Fibroblast of lung (primary cell): ENCODE measurements at regions not wholly inside any gene's neighbourhood (a gene's known extent, or its start where the extent isn't known, plus 50 kb on each side); places are given as distances from the start of the nearest gene placed in this dataset.

Experiments
- DNase-seq, 2 donors: peaks; one replicate each; pipeline versions ENCODE4 v3.0.0 to v3.0.0-alpha.2; 2010; ENCODE audit warnings: low read depth in 2 of 2
- H2AFZ ChIP-seq: 2 replicates; pipeline ENCODE4 v1.5.1; 2012; ENCODE audit warnings: low read length, control low read depth, inconsistent platforms
- H3K27ac ChIP-seq: 2 replicates; pipeline ENCODE4 v1.5.1; 2011; ENCODE audit warnings: low read length, control low read depth; ENCODE audit not compliant: insufficient read depth
- H3K27me3 ChIP-seq: 2 replicates; pipeline ENCODE4 v1.5.1; 2011; ENCODE audit warnings: mild to moderate bottlenecking, low read length; ENCODE audit not compliant: control insufficient read depth, insufficient read depth
- H3K36me3 ChIP-seq: 2 replicates; pipeline ENCODE4 v1.5.1; 2011; ENCODE audit warnings: low read length; ENCODE audit not compliant: control insufficient read depth, insufficient read depth
- H3K4me1 ChIP-seq: 2 replicates; pipeline ENCODE4 v1.5.1; 2011; ENCODE audit warnings: low read length; ENCODE audit not compliant: control insufficient read depth, insufficient read depth; ENCODE audit errors: extremely low read depth
- H3K4me2 ChIP-seq: 2 replicates; pipeline ENCODE4 v1.5.1; 2011; ENCODE audit warnings: low read length, control low read depth; ENCODE audit not compliant: insufficient read depth; ENCODE audit errors: extremely low read depth
- H3K4me3 ChIP-seq, 4 experiments: fragments of 200-600 bp in 1 of 4; sonication (generic) in 1 of 4; replicated peaks in 1 of 4; 2 replicates each; pipeline ENCODE4 v1.5.1; 2011 to 2016; ENCODE audit warnings: low read length in 4 of 4, low read depth in 3 of 4, mild to moderate bottlenecking in 3 of 4, control low read depth in 2 of 4, inconsistent platforms in 1 of 4, mixed read lengths in 1 of 4; ENCODE audit not compliant: insufficient read depth in 1 of 4; ENCODE audit errors: control extremely low read depth in 1 of 4
- H3K79me2 ChIP-seq: 2 replicates; pipeline ENCODE4 v1.5.1; 2012; ENCODE audit warnings: mild to moderate bottlenecking, low read length, inconsistent platforms; ENCODE audit not compliant: control insufficient read depth, insufficient read depth
- H3K9ac ChIP-seq: 2 replicates; pipeline ENCODE4 v1.5.1; 2011; ENCODE audit warnings: mild to moderate bottlenecking, low read length, control low read depth; ENCODE audit not compliant: insufficient read depth
- H3K9me3 ChIP-seq: 2 replicates; pipeline ENCODE4 v1.5.1; 2012; ENCODE audit warnings: low read depth, low read length; ENCODE audit not compliant: control insufficient read depth, insufficient read depth
- H4K20me1 ChIP-seq: 2 replicates; pipeline ENCODE4 v1.5.1; 2011; ENCODE audit warnings: low read length; ENCODE audit not compliant: control insufficient read depth, insufficient read depth; ENCODE audit errors: extremely low read depth
- CTCF ChIP-seq, 2 donors: IDR thresholded peaks in 1 of 2; conservative IDR thresholded peaks in 1 of 2; 1 replicate in 1 of 2; 2 replicates in 1 of 2; pipeline ENCODE4 v1.5.1; 2011 to 2012; ENCODE audit warnings: low read length in 2 of 2, control low read depth in 1 of 2, inconsistent platforms in 1 of 2, low read depth in 1 of 2, mild to moderate bottlenecking in 1 of 2
- EZH2 ChIP-seq: IDR thresholded peaks from 2 replicates; pipeline ENCODE4 v1.5.1; 2012; ENCODE audit warnings: low read length, control low read depth, mild to moderate bottlenecking; ENCODE audit errors: missing control alignments

GRCh38 chr5:73344835-73345234 is 103.7 kb downstream of the FOXD1 start:
- no peaks in the 10 kb centered on the region for H3K79me2 ChIP-seq
- no peak overlapping the region for H3K4me3 ChIP-seq
- H3K27ac ChIP-seq, result no peak overlapping the region
- no peaks in the 10 kb centered on the region for H3K36me3 ChIP-seq
- no peak overlapping the region for H2AFZ ChIP-seq
- H3K4me1 ChIP-seq, result no peaks in the 10 kb centered on the region
- H3K9me3 ChIP-seq, result no peaks in the 10 kb centered on the region
- no peak overlapping the region for H3K9ac ChIP-seq
- no peak overlapping the region for H3K4me2 ChIP-seq
- H4K20me1 ChIP-seq, result no peaks in the 10 kb centered on the region
- no peak for DNase-seq
- TF ChIP-seq EZH2, result no peak
- TF ChIP-seq CTCF (conservative IDR thresholded peaks at IDR 0.05 in 1 of 2, IDR thresholded peaks at IDR 0.05 in 1 of 2; ENCODE audit: low read depth in 1 of 2, low read length in 2 of 2), result no peak
- peaks cover 10% of the 10 kb centered on the region for H3K27me3 ChIP-seq

- no peak overlapping the region for H3K9ac ChIP-seq
Measured at GRCh38 chr5:73339711-73340110, 108.9 kb downstream of the FOXD1 start.

GRCh38 chr5:73339051-73339575 is 109.5 kb downstream of the FOXD1 start:
- peaks cover 8% of the 10 kb centered on the region for H3K27me3 ChIP-seq
- H3K9me3 ChIP-seq, result no peaks in the 10 kb centered on the region
- peak overlapping the region; percentile 40 for H3K27ac ChIP-seq
- H3K4me2 ChIP-seq, result no peak overlapping the region
- H3K4me1 ChIP-seq, result peaks cover 13% of the 10 kb centered on the region
- no peak for TF ChIP-seq CTCF (conservative IDR thresholded peaks at IDR 0.05 in 1 of 2, IDR thresholded peaks at IDR 0.05 in 1 of 2; ENCODE audit: low read depth in 1 of 2, low read length in 2 of 2)
- no peak for TF ChIP-seq EZH2
- no peaks in the 10 kb centered on the region for H3K36me3 ChIP-seq
- no peaks in the 10 kb centered on the region for H3K79me2 ChIP-seq
- no peaks in the 10 kb centered on the region for H4K20me1 ChIP-seq
- no peak overlapping the region for H3K4me3 ChIP-seq
- DNase-seq, result no peak
- H3K9ac ChIP-seq, result no peak overlapping the region
- H2AFZ ChIP-seq, result no peak overlapping the region

More at GRCh38 chr5:73339711-73340110, 108.9 kb downstream of the FOXD1 start:
- Histone ChIP-seq H3K79me2 (no peaks in the 10 kb centered on the region), H2AFZ (no peak overlapping the region), H3K4me3 (no peak overlapping the region), H4K20me1 (no peaks in the 10 kb centered on the region), H3K4me1 (peaks cover 13% of the 10 kb centered on the region), H3K27ac (no peak overlapping the region), H3K27me3 (peaks cover 8% of the 10 kb centered on the region), H3K36me3 (no peaks in the 10 kb centered on the region), H3K9me3 (no peaks in the 10 kb centered on the region), H3K4me2 (no peak overlapping the region)
- no peak for DNase-seq
- TF ChIP-seq EZH2 (no peak), CTCF (conservative IDR thresholded peaks at IDR 0.05 in 1 of 2, IDR thresholded peaks at IDR 0.05 in 1 of 2; ENCODE audit: low read depth in 1 of 2, low read length in 2 of 2) (no peak)
